H1 (cell line): ENCODE measurements at regions not wholly inside any gene's neighbourhood (a gene's known extent, or its start where the extent isn't known, plus 50 kb on each side); places are given as distances from the start of the nearest gene placed in this dataset.

ENCODE experiments used
- CEBPB ChIP-seq: IDR thresholded peaks from 2 replicates; pipeline ENCODE4 v1.6.1; 2012; ENCODE audit warnings: low read depth, low read length
- CREB1 ChIP-seq: IDR thresholded peaks from 2 replicates; pipeline ENCODE4 v1.6.1; 2012; ENCODE audit warnings: inconsistent platforms
- GABPA ChIP-seq: IDR thresholded peaks from 2 replicates; pipeline ENCODE4 v1.6.1; 2011; ENCODE audit warnings: mild to moderate bottlenecking, low read length, moderate library complexity, borderline replicate concordance; ENCODE audit not compliant: insufficient read depth
- MAX ChIP-seq: IDR thresholded peaks from 2 replicates; pipeline ENCODE4 v1.6.1; 2012; ENCODE audit warnings: inconsistent platforms
- POLR2A ChIP-seq, 2 experiments: IDR thresholded peaks; 1 replicate in 1 of 2; 2 replicates in 1 of 2; pipeline ENCODE4 v1.6.1; 2011; ENCODE audit warnings: low read depth in 2 of 2, low read length in 2 of 2, mild to moderate bottlenecking in 2 of 2; ENCODE audit errors: control extremely low read depth in 1 of 2
- SIRT6 ChIP-seq: IDR thresholded peaks from one replicate; pipeline ENCODE4 v1.7.1; 2012; ENCODE audit warnings: low read length, inconsistent platforms
- TAF1 ChIP-seq: IDR thresholded peaks from 2 replicates; pipeline ENCODE4 v1.6.1; 2011; ENCODE audit warnings: mild to moderate bottlenecking, low read depth, low read length
- TAF7 ChIP-seq: optimal IDR thresholded peaks from 2 replicates; pipeline ENCODE3; 2011; ENCODE audit warnings: low read depth, mild to moderate bottlenecking, inconsistent platforms, low read length, moderate library complexity, borderline replicate concordance
- TF ChIP-seq, protein P1 (sequence below): fragments of 300-600 bp; sonication (generic); IDR thresholded peaks from 2 replicates; pipeline ENCODE4 v1.7.1; 2012; ENCODE audit warnings: low read length, moderate library complexity, mild to moderate bottlenecking, inconsistent platforms; ENCODE audit not compliant: insufficient replicate concordance

- TF ChIP-seq, protein P1, sequence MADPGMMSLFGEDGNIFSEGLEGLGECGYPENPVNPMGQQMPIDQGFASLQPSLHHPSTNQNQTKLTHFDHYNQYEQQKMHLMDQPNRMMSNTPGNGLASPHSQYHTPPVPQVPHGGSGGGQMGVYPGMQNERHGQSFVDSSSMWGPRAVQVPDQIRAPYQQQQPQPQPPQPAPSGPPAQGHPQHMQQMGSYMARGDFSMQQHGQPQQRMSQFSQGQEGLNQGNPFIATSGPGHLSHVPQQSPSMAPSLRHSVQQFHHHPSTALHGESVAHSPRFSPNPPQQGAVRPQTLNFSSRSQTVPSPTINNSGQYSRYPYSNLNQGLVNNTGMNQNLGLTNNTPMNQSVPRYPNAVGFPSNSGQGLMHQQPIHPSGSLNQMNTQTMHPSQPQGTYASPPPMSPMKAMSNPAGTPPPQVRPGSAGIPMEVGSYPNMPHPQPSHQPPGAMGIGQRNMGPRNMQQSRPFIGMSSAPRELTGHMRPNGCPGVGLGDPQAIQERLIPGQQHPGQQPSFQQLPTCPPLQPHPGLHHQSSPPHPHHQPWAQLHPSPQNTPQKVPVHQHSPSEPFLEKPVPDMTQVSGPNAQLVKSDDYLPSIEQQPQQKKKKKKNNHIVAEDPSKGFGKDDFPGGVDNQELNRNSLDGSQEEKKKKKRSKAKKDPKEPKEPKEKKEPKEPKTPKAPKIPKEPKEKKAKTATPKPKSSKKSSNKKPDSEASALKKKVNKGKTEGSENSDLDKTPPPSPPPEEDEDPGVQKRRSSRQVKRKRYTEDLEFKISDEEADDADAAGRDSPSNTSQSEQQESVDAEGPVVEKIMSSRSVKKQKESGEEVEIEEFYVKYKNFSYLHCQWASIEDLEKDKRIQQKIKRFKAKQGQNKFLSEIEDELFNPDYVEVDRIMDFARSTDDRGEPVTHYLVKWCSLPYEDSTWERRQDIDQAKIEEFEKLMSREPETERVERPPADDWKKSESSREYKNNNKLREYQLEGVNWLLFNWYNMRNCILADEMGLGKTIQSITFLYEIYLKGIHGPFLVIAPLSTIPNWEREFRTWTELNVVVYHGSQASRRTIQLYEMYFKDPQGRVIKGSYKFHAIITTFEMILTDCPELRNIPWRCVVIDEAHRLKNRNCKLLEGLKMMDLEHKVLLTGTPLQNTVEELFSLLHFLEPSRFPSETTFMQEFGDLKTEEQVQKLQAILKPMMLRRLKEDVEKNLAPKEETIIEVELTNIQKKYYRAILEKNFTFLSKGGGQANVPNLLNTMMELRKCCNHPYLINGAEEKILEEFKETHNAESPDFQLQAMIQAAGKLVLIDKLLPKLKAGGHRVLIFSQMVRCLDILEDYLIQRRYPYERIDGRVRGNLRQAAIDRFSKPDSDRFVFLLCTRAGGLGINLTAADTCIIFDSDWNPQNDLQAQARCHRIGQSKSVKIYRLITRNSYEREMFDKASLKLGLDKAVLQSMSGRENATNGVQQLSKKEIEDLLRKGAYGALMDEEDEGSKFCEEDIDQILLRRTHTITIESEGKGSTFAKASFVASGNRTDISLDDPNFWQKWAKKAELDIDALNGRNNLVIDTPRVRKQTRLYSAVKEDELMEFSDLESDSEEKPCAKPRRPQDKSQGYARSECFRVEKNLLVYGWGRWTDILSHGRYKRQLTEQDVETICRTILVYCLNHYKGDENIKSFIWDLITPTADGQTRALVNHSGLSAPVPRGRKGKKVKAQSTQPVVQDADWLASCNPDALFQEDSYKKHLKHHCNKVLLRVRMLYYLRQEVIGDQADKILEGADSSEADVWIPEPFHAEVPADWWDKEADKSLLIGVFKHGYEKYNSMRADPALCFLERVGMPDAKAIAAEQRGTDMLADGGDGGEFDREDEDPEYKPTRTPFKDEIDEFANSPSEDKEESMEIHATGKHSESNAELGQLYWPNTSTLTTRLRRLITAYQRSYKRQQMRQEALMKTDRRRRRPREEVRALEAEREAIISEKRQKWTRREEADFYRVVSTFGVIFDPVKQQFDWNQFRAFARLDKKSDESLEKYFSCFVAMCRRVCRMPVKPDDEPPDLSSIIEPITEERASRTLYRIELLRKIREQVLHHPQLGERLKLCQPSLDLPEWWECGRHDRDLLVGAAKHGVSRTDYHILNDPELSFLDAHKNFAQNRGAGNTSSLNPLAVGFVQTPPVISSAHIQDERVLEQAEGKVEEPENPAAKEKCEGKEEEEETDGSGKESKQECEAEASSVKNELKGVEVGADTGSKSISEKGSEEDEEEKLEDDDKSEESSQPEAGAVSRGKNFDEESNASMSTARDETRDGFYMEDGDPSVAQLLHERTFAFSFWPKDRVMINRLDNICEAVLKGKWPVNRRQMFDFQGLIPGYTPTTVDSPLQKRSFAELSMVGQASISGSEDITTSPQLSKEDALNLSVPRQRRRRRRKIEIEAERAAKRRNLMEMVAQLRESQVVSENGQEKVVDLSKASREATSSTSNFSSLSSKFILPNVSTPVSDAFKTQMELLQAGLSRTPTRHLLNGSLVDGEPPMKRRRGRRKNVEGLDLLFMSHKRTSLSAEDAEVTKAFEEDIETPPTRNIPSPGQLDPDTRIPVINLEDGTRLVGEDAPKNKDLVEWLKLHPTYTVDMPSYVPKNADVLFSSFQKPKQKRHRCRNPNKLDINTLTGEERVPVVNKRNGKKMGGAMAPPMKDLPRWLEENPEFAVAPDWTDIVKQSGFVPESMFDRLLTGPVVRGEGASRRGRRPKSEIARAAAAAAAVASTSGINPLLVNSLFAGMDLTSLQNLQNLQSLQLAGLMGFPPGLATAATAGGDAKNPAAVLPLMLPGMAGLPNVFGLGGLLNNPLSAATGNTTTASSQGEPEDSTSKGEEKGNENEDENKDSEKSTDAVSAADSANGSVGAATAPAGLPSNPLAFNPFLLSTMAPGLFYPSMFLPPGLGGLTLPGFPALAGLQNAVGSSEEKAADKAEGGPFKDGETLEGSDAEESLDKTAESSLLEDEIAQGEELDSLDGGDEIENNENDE = no peak
- no peak for TF ChIP-seq POLR2A (IDR thresholded peaks at IDR 0.05; ENCODE audit: control extremely low read depth in 1 of 2, low read depth in 2 of 2, low read length in 2 of 2)
- TF ChIP-seq TAF7 = no peak
- TF ChIP-seq MAX = no peak
- no peak for TF ChIP-seq SIRT6
- no peak for TF ChIP-seq TAF1
- TF ChIP-seq CEBPB = no peak
- TF ChIP-seq CREB1 = no peak
- TF ChIP-seq GABPA = no peak
Measured at GRCh38 chr11:56885854-56886253, 102.9 kb upstream of the OR5AK2 start (continued).
